K562 (cell line): ENCODE measurements at regions not wholly inside any gene's neighbourhood (a gene's known extent, or its start where the extent isn't known, plus 50 kb on each side); places are given as distances from the start of the nearest gene placed in this dataset.
A peak's percentile ranks its signal among the peaks of the same experiment; 100 is the strongest.

Experiments used
- ARID1B ChIP-seq: fragments of 450-650 bp; IDR thresholded peaks from 2 replicates; pipeline ENCODE4 v1.6.1; 2016; ENCODE audit warnings: antibody characterized with exemption, mild to moderate bottlenecking, inconsistent platforms
- C11orf30 ChIP-seq: fragments of 450-650 bp; IDR thresholded peaks from 2 replicates; pipeline ENCODE4 v1.6.1; 2016; ENCODE audit warnings: low read depth, mild to moderate bottlenecking
- CXXC5 ChIP-seq: fragments of 250-450 bp; sonication (Bioruptor Pico); IDR thresholded peaks from 2 replicates; pipeline ENCODE4 v1.8.0; 2022; ENCODE audit warnings: inconsistent platforms, mild to moderate bottlenecking, moderate library complexity
- DPF2 ChIP-seq: fragments of 450-650 bp; IDR thresholded peaks from 2 replicates; pipeline ENCODE4 v1.6.1; 2016
- FOS ChIP-seq: IDR thresholded peaks from 3 replicates; pipeline ENCODE4 v1.6.1; 2011; ENCODE audit not compliant: insufficient read length; ENCODE audit errors: extremely low read depth
- GATA2 ChIP-seq: sonication (generic); formaldehyde crosslinking; IDR thresholded peaks from 2 replicates; pipeline ENCODE4 v1.4.0; 2020; ENCODE audit warnings: mild to moderate bottlenecking, missing genetic modification reagents
- KLF6 ChIP-seq: fragments of 250-450 bp; sonication (Bioruptor Pico); IDR thresholded peaks from 2 replicates; pipeline ENCODE4 v1.4.0; 2020; ENCODE audit warnings: mild to moderate bottlenecking, moderate library complexity, borderline replicate concordance
- L3MBTL2 ChIP-seq: fragments of 450-650 bp; IDR thresholded peaks from 2 replicates; pipeline ENCODE4 v1.6.1; 2016; ENCODE audit warnings: mild to moderate bottlenecking, moderate library complexity
- LCOR ChIP-seq: sonication (generic); formaldehyde crosslinking; IDR thresholded peaks from 2 replicates; pipeline ENCODE4 v1.8.0; 2022; ENCODE audit warnings: mild to moderate bottlenecking, missing genetic modification reagents
- LEF1 ChIP-seq: fragments of 450-650 bp; IDR thresholded peaks from 2 replicates; pipeline ENCODE4 v1.6.1; 2016; ENCODE audit warnings: mild to moderate bottlenecking
- MEIS2 ChIP-seq: fragments of 450-650 bp; IDR thresholded peaks from 2 replicates; pipeline ENCODE4 v1.6.1; 2014; ENCODE audit warnings: mild to moderate bottlenecking; ENCODE audit not compliant: partially characterized antibody
- NCOA2 ChIP-seq, 2 experiments: fragments of 450-650 bp; IDR thresholded peaks; 2 replicates each; pipeline ENCODE4 v1.6.1; 2018; ENCODE audit warnings: mild to moderate bottlenecking in 2 of 2, moderate library complexity in 1 of 2; ENCODE audit not compliant: partially characterized antibody in 2 of 2
- NFE2 ChIP-seq: IDR thresholded peaks from 2 replicates; pipeline ENCODE4 v1.6.1; 2014; ENCODE audit warnings: antibody characterized with exemption, low read depth
- NFRKB ChIP-seq: fragments of 450-650 bp; IDR thresholded peaks from 2 replicates; pipeline ENCODE4 v1.6.1; 2016; ENCODE audit warnings: low read depth
- POLR2H ChIP-seq: IDR thresholded peaks from 2 replicates; pipeline ENCODE4 v1.6.1; 2016; ENCODE audit warnings: missing genetic modification characterization, low read depth, mild to moderate bottlenecking, control low read depth, missing compliant biosample characterization, moderate library complexity
- PTRF ChIP-seq: fragments of 450-650 bp; IDR thresholded peaks from 2 replicates; pipeline ENCODE4 v1.6.1; 2016; ENCODE audit warnings: mild to moderate bottlenecking, missing genetic modification characterization, missing compliant biosample characterization
- YBX1 ChIP-seq: fragments of 450-650 bp; IDR thresholded peaks from 2 replicates; pipeline ENCODE4 v1.7.1; 2016; ENCODE audit warnings: mild to moderate bottlenecking
- ZNF445 ChIP-seq: fragments of 250-450 bp; sonication (Bioruptor Pico); IDR thresholded peaks from 2 replicates; pipeline ENCODE4 v1.4.0; 2020; ENCODE audit warnings: low read depth, mild to moderate bottlenecking, moderate library complexity
- ZNF766 ChIP-seq: fragments of 200-800 bp; sonication (Bioruptor generic); conservative IDR thresholded peaks from 2 replicates; pipeline ENCODE4 v1.6.1; 2016; ENCODE audit warnings: missing genetic modification characterization, missing compliant biosample characterization
- TF ChIP-seq, protein P1 (sequence below): fragments of 450-650 bp; formaldehyde crosslinking; IDR thresholded peaks from 2 replicates; pipeline ENCODE4 v1.4.0; 2022; ENCODE audit warnings: missing genetic modification characterization
- TF ChIP-seq, protein P2 (sequence below): sonication (generic); IDR thresholded peaks from 2 replicates; pipeline ENCODE4 v1.6.1; 2016
- TF ChIP-seq, protein P3 (sequence below), 2 experiments: fragments of 450-650 bp in 1 of 2; sonication (generic) in 1 of 2; formaldehyde crosslinking in 1 of 2; IDR thresholded peaks in 1 of 2; conservative IDR thresholded peaks in 1 of 2; 2 replicates each; pipeline versions ENCODE4 v1.6.1 to v1.8.1; 2016 to 2023; ENCODE audit warnings: mild to moderate bottlenecking in 2 of 2, moderate library complexity in 2 of 2, inconsistent platforms in 1 of 2, missing genetic modification reagents in 1 of 2
- TF ChIP-seq, protein P4 (sequence below), 3 experiments: fragments of 200-800 bp in 1 of 3; fragments of 250-450 bp in 1 of 3; fragments of 450-650 bp in 1 of 3; sonication (Bioruptor Pico) in 1 of 3; sonication (Bioruptor generic) in 1 of 3; formaldehyde crosslinking in 1 of 3; IDR thresholded peaks; 2 replicates each; pipeline versions ENCODE4 v1.6.1 to v1.8.0; 2016 to 2022; ENCODE audit warnings: mild to moderate bottlenecking in 2 of 3, missing genetic modification characterization in 2 of 3, missing compliant biosample characterization in 1 of 3, moderate library complexity in 1 of 3

DNA sequence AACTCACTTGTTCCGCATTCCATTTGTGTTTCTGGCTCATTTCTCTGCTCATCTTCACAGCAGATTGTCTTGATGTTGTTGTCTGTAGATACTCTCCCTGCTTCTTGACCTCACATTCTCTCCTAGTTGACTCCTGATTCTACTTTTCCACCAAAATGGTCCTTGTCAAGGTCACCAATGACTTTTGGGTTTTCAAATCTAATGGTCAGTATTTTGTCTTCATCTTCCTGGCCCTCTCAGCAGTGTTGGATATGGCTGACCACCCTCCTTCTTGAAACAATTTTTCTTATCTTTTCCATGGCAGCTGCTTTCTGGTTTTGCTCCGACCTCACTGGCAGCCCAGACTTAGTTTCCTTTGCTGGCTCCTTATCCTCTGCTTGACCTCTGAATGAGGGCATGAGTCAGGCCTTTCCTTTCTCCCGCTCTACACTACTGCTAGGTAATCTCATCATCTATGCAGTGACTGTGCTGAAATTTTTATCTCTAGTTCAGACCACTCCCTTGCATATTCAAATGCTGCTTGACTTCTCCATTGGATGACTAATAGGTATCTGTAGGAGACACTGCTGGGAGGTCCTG is 386.6 kb upstream of the SPRED2 start (continued):
- TF ChIP-seq, protein P1, sequence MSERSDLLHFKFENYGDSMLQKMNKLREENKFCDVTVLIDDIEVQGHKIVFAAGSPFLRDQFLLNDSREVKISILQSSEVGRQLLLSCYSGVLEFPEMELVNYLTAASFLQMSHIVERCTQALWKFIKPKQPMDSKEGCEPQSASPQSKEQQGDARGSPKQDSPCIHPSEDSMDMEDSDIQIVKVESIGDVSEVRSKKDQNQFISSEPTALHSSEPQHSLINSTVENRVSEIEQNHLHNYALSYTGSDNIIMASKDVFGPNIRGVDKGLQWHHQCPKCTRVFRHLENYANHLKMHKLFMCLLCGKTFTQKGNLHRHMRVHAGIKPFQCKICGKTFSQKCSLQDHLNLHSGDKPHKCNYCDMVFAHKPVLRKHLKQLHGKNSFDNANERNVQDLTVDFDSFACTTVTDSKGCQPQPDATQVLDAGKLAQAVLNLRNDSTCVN (CRISPR knock-in tag), result peak; percentile 88
- no peak for TF ChIP-seq YBX1
- peak; percentile 99 for TF ChIP-seq NFE2
- TF ChIP-seq, protein P2, sequence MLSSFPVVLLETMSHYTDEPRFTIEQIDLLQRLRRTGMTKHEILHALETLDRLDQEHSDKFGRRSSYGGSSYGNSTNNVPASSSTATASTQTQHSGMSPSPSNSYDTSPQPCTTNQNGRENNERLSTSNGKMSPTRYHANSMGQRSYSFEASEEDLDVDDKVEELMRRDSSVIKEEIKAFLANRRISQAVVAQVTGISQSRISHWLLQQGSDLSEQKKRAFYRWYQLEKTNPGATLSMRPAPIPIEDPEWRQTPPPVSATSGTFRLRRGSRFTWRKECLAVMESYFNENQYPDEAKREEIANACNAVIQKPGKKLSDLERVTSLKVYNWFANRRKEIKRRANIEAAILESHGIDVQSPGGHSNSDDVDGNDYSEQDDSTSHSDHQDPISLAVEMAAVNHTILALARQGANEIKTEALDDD, result peak; percentile 83
- peak; percentile 53; the same call in 1 of the 2 replicates for TF ChIP-seq ZNF766 (CRISPR knock-in tag)
- TF ChIP-seq PTRF (tag), result no peak
- TF ChIP-seq L3MBTL2, result peak; percentile 68; the same call in 1 of the 2 replicates
- TF ChIP-seq C11orf30, result peak; percentile 98
- TF ChIP-seq CXXC5 (CRISPR knock-in tag), result peak; percentile 44; the same call in 1 of the 2 replicates
- TF ChIP-seq ARID1B, result peak; percentile 96
- TF ChIP-seq, protein P3, sequence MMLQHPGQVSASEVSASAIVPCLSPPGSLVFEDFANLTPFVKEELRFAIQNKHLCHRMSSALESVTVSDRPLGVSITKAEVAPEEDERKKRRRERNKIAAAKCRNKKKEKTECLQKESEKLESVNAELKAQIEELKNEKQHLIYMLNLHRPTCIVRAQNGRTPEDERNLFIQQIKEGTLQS (IDR thresholded peaks at IDR 0.05), result peak; percentile 90
- TF ChIP-seq, protein P3 (CRISPR knock-in tag; conservative IDR thresholded peaks at IDR 0.05), result no peak
- 0 out of 2 replicates have a peak, but pooled peaks have one; percentile 28 for TF ChIP-seq KLF6 (CRISPR knock-in tag)
- TF ChIP-seq GATA2 (CRISPR knock-in tag), result peak; percentile 79
- TF ChIP-seq, protein P4, sequence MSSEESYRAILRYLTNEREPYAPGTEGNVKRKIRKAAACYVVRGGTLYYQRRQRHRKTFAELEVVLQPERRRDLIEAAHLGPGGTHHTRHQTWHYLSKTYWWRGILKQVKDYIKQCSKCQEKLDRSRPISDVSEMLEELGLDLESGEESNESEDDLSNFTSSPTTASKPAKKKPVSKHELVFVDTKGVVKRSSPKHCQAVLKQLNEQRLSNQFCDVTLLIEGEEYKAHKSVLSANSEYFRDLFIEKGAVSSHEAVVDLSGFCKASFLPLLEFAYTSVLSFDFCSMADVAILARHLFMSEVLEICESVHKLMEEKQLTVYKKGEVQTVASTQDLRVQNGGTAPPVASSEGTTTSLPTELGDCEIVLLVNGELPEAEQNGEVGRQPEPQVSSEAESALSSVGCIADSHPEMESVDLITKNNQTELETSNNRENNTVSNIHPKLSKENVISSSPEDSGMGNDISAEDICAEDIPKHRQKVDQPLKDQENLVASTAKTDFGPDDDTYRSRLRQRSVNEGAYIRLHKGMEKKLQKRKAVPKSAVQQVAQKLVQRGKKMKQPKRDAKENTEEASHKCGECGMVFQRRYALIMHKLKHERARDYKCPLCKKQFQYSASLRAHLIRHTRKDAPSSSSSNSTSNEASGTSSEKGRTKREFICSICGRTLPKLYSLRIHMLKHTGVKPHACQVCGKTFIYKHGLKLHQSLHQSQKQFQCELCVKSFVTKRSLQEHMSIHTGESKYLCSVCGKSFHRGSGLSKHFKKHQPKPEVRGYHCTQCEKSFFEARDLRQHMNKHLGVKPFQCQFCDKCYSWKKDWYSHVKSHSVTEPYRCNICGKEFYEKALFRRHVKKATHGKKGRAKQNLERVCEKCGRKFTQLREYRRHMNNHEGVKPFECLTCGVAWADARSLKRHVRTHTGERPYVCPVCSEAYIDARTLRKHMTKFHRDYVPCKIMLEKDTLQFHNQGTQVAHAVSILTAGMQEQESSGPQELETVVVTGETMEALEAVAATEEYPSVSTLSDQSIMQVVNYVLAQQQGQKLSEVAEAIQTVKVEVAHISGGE (CRISPR knock-in tag; IDR thresholded peaks at IDR 0.05), result peak in 1 of 3 experiments; percentile 2; a peak in 1 of 6 replicates
- TF ChIP-seq DPF2, result peak; percentile 98
- TF ChIP-seq ZNF445, result peak; percentile 46; the same call in 1 of the 2 replicates
- TF ChIP-seq FOS, result peak; percentile 32
- TF ChIP-seq LEF1, result peak; percentile 85; the same call in 1 of the 2 replicates
- peak; percentile 52; the same call in 1 of the 2 replicates for TF ChIP-seq POLR2H (tag)
- TF ChIP-seq NCOA2 (IDR thresholded peaks at IDR 0.05; ENCODE audit: partially characterized antibody in 2 of 2), result peak in 1 of 2 experiments; percentile 38
- peak; percentile 63; the same call in 1 of the 2 replicates for TF ChIP-seq LCOR (CRISPR knock-in tag)
- peak; percentile 81 for TF ChIP-seq MEIS2
- TF ChIP-seq NFRKB, result peak; percentile 93
